Large intestine (tissue), 3 donors: ENCODE measurements at regions not wholly inside any gene's neighbourhood (a gene's known extent, or its start where the extent isn't known, plus 50 kb on each side); places are given as distances from the start of the nearest gene placed in this dataset.

ENCODE experiments used
- DNase-seq, 2 donors: peaks; one replicate each; pipeline versions ENCODE4 v3.0.0 to v3.0.0-alpha.2; 2013
- H3K27ac ChIP-seq: one replicate; pipeline ENCODE4 v1.5.1; 2013; ENCODE audit warnings: low read length
- H3K27me3 ChIP-seq: 2 replicates; pipeline ENCODE4 v1.6.1; 2013; ENCODE audit warnings: low read length; ENCODE audit not compliant: control insufficient read depth, insufficient read depth
- H3K36me3 ChIP-seq: 2 replicates; pipeline ENCODE4 v1.6.1; 2013; ENCODE audit warnings: low read length; ENCODE audit not compliant: control insufficient read depth, insufficient read depth
- H3K4me1 ChIP-seq: one replicate; pipeline ENCODE4 v1.6.1; 2013; ENCODE audit warnings: low read length; ENCODE audit not compliant: control insufficient read depth, insufficient read depth
- H3K4me3 ChIP-seq: one replicate; pipeline ENCODE4 v1.5.1; 2013; ENCODE audit warnings: low read length
- H3K9me3 ChIP-seq: one replicate; pipeline ENCODE4 v1.6.1; 2013; ENCODE audit warnings: mild to moderate bottlenecking, low read depth, low read length, moderate library complexity; ENCODE audit not compliant: control insufficient read depth
- WGBS: methylation state at CpG from one replicate; pipeline ENCODE4 v1.1.5; 2013; ENCODE audit warnings: low lambda C conversion rate; ENCODE audit not compliant: insufficient coverage; 5-methylcytosine and 5-hydroxymethylcytosine counted together

DNA sequence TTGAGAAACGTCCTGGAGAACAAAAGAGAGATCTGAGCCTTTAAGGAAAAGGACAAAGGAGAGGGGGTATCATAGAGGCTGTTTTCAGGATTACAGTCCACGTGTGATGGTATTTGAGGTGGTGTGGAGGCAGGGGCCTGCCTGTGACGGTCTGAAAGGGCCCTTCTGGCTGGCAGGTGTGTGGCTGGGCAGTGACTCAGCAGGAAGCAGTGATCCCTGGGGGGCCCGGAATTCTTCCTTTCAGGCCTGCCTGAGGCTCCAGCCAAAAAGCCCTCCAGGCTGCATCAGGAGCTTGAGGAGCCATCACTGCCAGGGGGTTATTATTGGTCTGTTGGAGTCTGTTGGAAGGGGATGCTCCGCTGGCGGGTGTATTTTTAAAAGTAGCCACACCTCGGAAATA, 97.2 kb upstream of the TMEM18 start:
- Histone ChIP-seq H3K36me3 (no peaks in the 10 kb centered on the region), H3K27me3 (no peaks in the 10 kb centered on the region), H3K9me3 (no peaks in the 10 kb centered on the region), H3K4me1 (no peaks in the 10 kb centered on the region), H3K4me3 (no peak overlapping the region), H3K27ac (no peak overlapping the region)
- DNase-seq: no peak
- WGBS: no CpG with 5 or more reads among the region's 7 CpGs

DNA sequence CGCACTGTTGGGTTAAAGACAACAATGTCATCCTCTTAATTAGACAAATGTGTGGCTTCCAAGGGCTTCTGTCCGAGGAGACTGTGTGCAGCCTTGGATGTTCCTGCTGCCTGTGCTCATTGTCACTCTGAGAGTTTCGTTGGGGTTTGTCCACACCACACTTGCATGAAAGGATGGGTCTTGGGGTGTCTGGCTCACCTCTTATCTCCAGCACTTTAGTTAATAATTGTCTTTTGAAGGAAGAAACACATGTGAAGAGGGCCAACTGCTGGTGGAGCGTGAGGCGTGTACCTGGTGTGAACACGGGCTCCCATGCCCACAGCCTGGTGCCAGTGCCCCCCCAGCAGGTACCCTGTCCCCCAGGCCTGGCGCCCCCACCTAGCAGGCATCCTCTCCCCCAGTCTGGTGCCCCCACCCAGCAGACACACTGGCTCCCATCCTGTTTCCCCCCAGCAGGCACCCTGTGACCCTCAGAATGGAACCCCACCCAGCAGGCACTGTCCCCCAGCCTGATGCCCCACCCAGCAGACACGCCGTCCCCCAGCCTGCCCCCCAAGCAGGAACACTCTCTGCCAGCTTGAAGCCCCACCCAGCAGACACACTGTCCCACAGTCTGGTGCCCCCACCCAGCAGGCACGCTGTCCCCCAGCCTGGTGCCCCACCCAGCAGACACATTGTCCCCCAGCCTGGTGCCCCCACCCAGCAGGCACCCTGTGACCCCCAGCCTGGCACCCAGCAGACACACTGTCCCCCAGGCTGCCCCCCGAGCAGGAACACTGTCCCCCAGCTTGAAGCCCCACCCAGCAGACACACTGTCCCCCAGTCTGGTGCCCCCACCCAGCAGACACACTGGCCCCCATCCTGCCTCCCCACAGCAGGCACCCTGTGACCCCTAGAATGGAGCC, 96.3 kb upstream of the TMEM18 start:
- H3K4me3 ChIP-seq: no peak overlapping the region

DNA sequence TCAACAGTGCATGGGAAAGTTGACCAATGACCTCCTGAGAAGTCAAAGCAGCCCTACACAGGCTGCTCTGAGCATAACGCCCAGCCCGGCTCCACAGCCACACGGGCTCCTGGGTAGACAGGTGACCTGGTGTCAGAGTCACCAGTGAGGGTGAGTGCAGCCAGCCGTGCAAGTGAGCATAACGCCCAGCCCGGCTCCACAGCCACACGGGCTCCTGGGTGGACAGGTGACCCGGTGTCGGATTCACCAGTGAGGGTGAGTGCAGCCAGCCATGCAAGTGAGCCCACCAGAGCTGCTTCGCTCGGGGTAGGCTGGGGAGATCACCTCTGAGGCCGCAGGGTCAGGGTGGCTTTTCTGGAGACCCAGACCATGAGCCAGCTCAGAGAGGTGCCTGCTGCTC, 94.3 kb upstream of the TMEM18 start:
- Histone ChIP-seq H3K9me3 (no peaks in the 10 kb centered on the region), H3K4me3 (no peak overlapping the region), H3K27ac (no peak overlapping the region), H3K36me3 (no peaks in the 10 kb centered on the region), H3K27me3 (no peaks in the 10 kb centered on the region), H3K4me1 (no peaks in the 10 kb centered on the region)
- WGBS: no CpG with 5 or more reads among the region's 12 CpGs
- no peak for DNase-seq

More for the DNA sequence above, 96.3 kb upstream of the TMEM18 start:
- Histone ChIP-seq H3K27ac (no peak overlapping the region), H3K4me1 (no peaks in the 10 kb centered on the region), H3K36me3 (no peaks in the 10 kb centered on the region), H3K27me3 (no peaks in the 10 kb centered on the region), H3K9me3 (no peaks in the 10 kb centered on the region)
- WGBS: no CpG with 5 or more reads among the region's 11 CpGs
- DNase-seq: no peak

DNA sequence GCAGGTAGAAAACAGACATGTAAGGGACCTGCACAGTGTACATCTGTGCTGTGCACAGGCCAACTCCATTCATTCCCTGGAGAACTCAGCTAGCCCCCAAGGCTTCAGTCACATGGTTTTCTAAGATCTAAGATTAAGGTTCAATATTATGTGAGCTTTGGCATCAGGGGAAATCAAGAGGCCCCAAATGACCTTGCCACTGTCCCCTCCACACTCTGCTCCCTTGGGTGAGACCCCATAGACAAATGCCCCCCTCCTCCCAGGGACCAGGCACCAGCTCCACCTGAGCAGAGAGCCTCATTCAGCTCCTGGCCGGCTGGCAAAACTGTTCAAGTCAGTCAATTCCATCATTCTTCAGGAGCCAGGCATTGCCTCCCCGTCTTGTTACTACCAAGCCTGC, 93.6 kb upstream of the TMEM18 start:
- Histone ChIP-seq H3K4me1 (no peaks in the 10 kb centered on the region), H3K9me3 (no peaks in the 10 kb centered on the region), H3K27ac (no peak overlapping the region), H3K36me3 (no peaks in the 10 kb centered on the region), H3K27me3 (no peaks in the 10 kb centered on the region), H3K4me3 (no peak overlapping the region)
- WGBS: no CpG with 5 or more reads among the region's 2 CpGs
- DNase-seq: no peak

DNA sequence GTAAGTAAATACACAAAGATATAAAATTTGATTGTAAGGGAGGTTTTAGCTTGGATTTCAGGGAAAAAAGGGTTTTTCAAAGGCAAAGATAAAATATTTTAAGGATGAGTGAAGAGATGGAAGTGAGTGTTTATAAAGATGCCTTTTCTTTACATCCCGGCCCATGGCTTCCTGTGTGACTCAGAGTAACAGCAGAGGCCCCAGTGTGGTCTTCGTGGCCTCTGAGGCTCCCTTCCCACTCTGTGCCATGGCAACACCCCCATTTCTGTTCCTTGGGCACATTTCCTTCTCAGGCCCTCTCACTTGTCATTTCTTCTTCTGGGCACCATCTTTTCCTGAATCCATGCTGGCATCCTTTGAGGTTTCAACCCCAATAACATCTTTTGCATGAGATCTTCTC, 92.6 kb upstream of the TMEM18 start:
- no peak overlapping the region for H3K4me3 ChIP-seq
- H3K36me3 ChIP-seq: no peaks in the 10 kb centered on the region
- H3K9me3 ChIP-seq: no peaks in the 10 kb centered on the region
- WGBS: no CpG with 5 or more reads among the region's 2 CpGs
- no peak overlapping the region for H3K27ac ChIP-seq
- H3K27me3 ChIP-seq: no peaks in the 10 kb centered on the region
- H3K4me1 ChIP-seq: no peaks in the 10 kb centered on the region
- DNase-seq: no peak

DNA sequence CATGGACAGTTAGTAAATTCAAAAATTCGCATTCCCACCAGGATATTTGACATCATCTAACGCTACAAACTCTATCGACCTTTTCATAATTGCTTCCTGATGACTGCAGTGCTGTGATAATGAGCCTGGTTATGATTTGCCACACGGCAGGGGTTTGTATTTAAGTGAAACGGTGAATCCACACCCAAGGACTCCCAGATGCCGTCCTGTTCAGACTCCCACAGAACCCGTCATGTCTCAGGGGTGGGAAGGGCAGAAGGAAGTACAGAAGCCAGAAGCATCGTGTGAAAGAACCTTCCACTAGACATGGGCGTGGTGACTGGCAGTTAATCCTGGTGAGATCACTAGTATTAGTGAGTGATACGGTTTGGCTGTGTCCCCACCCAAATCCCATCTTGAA, 91.2 kb upstream of the TMEM18 start:
- 83% methylated on average over 3 of the region's 10 CpGs for WGBS
- Histone ChIP-seq H3K27ac (no peak overlapping the region), H3K36me3 (no peaks in the 10 kb centered on the region), H3K4me1 (no peaks in the 10 kb centered on the region), H3K9me3 (no peaks in the 10 kb centered on the region), H3K4me3 (no peak overlapping the region), H3K27me3 (no peaks in the 10 kb centered on the region)
- no peak for DNase-seq

DNA sequence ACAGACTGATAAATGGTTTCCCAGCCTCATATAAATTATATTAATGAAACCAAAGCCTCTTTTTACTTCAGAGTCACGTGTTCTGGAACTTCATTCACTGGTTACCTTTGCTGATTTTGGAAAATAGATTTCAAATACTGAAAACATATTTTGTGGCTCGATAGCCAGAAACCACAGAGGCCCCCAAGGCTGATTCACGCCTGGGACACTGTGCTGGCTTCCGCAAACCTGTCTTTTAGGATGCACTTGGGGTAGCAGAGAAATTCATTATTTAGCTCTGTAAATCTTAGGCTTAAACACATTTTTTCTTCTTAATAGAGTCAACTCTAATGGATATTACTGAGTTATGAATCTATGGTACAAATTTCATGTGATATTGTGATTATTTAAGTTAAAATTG, 90.7 kb upstream of the TMEM18 start:
- no peaks in the 10 kb centered on the region for H3K36me3 ChIP-seq
- DNase-seq: no peak
- no peak overlapping the region for H3K4me3 ChIP-seq
- H3K9me3 ChIP-seq: no peaks in the 10 kb centered on the region
- H3K27ac ChIP-seq: no peak overlapping the region
- 67% methylated on average over 1 of the region's 4 CpGs for WGBS
- no peaks in the 10 kb centered on the region for H3K4me1 ChIP-seq
- H3K27me3 ChIP-seq: no peaks in the 10 kb centered on the region

DNA sequence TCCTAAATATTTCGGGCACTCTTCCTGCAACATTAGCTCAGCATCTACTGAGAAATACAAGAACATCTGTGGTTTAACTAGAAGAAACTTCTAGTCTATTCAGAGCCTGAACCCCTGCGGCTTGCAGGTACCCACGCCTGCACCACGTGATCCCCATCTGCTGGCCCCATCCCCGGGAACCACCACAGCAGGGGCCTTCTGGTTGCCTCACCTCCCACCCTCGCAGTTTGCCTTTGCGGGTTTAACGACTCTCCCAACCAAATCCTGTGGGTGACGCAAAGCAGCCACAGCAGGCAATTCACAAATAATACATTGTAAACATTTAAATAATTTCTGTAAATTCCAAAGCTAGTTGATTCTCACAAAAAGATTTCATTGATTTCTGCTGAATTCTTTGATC, 90.2 kb upstream of the TMEM18 start:
- no peak for DNase-seq
- WGBS: no CpG with 5 or more reads among the region's 9 CpGs
- Histone ChIP-seq H3K27ac (no peak overlapping the region), H3K36me3 (no peaks in the 10 kb centered on the region), H3K27me3 (no peaks in the 10 kb centered on the region), H3K4me3 (no peak overlapping the region), H3K4me1 (no peaks in the 10 kb centered on the region), H3K9me3 (no peaks in the 10 kb centered on the region)

DNA sequence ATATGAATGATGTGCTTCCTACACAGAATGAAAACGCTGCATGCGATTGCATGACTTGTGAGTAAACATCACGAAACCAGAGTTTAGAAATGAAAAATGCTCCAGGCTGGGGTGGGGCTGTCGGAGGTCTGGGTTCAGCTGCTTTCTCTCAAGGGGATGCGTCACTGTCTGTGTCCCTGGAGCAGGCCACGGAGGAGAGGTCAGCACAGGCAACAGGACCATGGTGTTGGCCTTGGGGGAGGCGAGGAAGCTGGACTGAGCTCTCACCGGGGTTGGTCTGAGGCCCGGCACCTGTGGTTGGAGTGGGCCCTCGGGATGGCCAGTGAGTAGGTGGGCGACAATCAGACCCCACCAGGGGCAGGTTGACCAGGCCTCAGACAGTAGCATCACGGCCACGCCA, 89.0 kb upstream of the TMEM18 start:
- Histone ChIP-seq H3K4me3 (no peak overlapping the region), H3K27me3 (no peaks in the 10 kb centered on the region)
- no CpG with 5 or more reads among the region's 13 CpGs for WGBS

DNA sequence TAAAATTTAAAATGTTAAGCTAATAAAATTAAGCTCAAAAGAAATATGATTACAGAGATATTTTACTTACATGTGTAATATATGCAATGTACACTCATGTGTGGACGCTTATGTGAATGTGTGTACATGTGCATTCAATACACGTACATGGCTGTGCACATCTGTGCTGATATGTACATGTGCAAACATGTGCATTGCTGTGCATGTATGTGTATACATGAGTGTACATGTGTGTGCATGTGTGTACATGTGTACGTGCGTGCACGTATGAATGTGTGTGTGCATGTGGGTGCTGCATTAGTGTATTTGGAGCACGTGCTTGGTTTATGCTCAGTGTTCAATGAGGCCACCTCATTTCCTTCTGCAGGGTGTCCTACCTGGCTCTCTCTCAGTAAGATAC, 88.2 kb upstream of the TMEM18 start:
- no peak for DNase-seq
- no peak overlapping the region for H3K4me3 ChIP-seq
- H3K27me3 ChIP-seq: no peaks in the 10 kb centered on the region
- H3K27ac ChIP-seq: no peak overlapping the region
- no peaks in the 10 kb centered on the region for H3K4me1 ChIP-seq
- WGBS: no CpG with 5 or more reads among the region's 6 CpGs
- H3K36me3 ChIP-seq: no peaks in the 10 kb centered on the region
- H3K9me3 ChIP-seq: no peaks in the 10 kb centered on the region

More for the DNA sequence above, 89.0 kb upstream of the TMEM18 start:
- no peaks in the 10 kb centered on the region for H3K36me3 ChIP-seq
- no peak overlapping the region for H3K27ac ChIP-seq
- DNase-seq: no peak
- no peaks in the 10 kb centered on the region for H3K9me3 ChIP-seq
- no peaks in the 10 kb centered on the region for H3K4me1 ChIP-seq
